PC-9 (cell line): ENCODE measurements at regions not wholly inside any gene's neighbourhood (a gene's known extent, or its start where the extent isn't known, plus 50 kb on each side); places are given as distances from the start of the nearest gene placed in this dataset.

Source experiments
- BruUV-seq: library from RNA; stranded (reverse); fragments of 400-500 nt; replicated peaks from 2 replicates; lab custom pipeline; 2021; lab: Mats Ljungman, UMichigan
- CTCF ChIA-PET: fragments of 300-600 bp; sonication (Branson Sonifier 250); formaldehyde crosslinking; loops from one replicate; lab custom pipeline; 2022; ENCODE audit warnings: antibody characterized with exemption; lab: Charles Lee
- POLR2A ChIA-PET: fragments of 300-600 bp; sonication (Branson Sonifier 250); formaldehyde crosslinking; loops from one replicate; lab custom pipeline; 2022; ENCODE audit warnings: antibody characterized with exemption; ENCODE audit not compliant: unreplicated experiment; lab: Charles Lee
- DNase-seq, 2 experiments: peaks; one replicate each; pipeline versions ENCODE4 v3.0.0 to v3.0.0-alpha.2; 2015 to 2022; ENCODE audit warnings: mixed read lengths in 1 of 2
- H2AFZ ChIP-seq: fragments of 200-600 bp; sonication (generic); 2 replicates; pipeline ENCODE4 v1.8.1; 2017; ENCODE audit warnings: antibody characterized with exemption
- H3F3A ChIP-seq: fragments of 200-600 bp; sonication (generic); 2 replicates; pipeline ENCODE4 v1.8.1; 2017; ENCODE audit warnings: antibody characterized with exemption, mild to moderate bottlenecking, low read depth; ENCODE audit not compliant: insufficient read depth
- H3K27ac ChIP-seq: fragments of 200-600 bp; sonication (generic); 2 replicates; pipeline ENCODE4 v1.6.1; 2016; ENCODE audit warnings: mixed run types
- H3K27me3 ChIP-seq: fragments of 200-600 bp; sonication (generic); 2 replicates; pipeline ENCODE4 v1.6.1; 2016; ENCODE audit warnings: low read depth, mixed run types; ENCODE audit not compliant: insufficient read depth
- H3K36me3 ChIP-seq: fragments of 200-600 bp; sonication (generic); 2 replicates; pipeline ENCODE4 v1.6.1; 2016; ENCODE audit warnings: low read depth, mixed run types
- H3K4me1 ChIP-seq: fragments of 200-600 bp; sonication (generic); replicated peaks from 2 replicates; pipeline ENCODE4 v1.6.1; 2016; ENCODE audit warnings: mixed run types; ENCODE audit not compliant: insufficient read depth
- H3K4me2 ChIP-seq: fragments of 200-600 bp; sonication (generic); 2 replicates; pipeline ENCODE4 v1.6.1; 2017; ENCODE audit warnings: mixed run types
- H3K4me3 ChIP-seq: fragments of 200-600 bp; sonication (generic); 2 replicates; pipeline ENCODE4 v1.6.1; 2016; ENCODE audit warnings: mixed run types
- H3K79me2 ChIP-seq: fragments of 200-600 bp; sonication (generic); 2 replicates; pipeline ENCODE4 v1.6.1; 2017; ENCODE audit warnings: low read depth, mixed run types
- H3K9me2 ChIP-seq: fragments of 200-600 bp; sonication (generic); 2 replicates; pipeline ENCODE4 v1.8.1; 2017; ENCODE audit warnings: mild to moderate bottlenecking; ENCODE audit not compliant: insufficient read depth
- H3K9me3 ChIP-seq: fragments of 200-600 bp; sonication (generic); 2 replicates; pipeline ENCODE4 v1.8.1; 2016; ENCODE audit warnings: low read depth; ENCODE audit not compliant: insufficient read depth
- H4K20me1 ChIP-seq: fragments of 200-600 bp; sonication (generic); 2 replicates; pipeline ENCODE4 v1.8.1; 2017; ENCODE audit not compliant: insufficient read depth
- EZH2 ChIP-seq: fragments of 200-600 bp; sonication (generic); IDR thresholded peaks from 2 replicates; pipeline ENCODE4 v1.8.0; 2017; ENCODE audit warnings: antibody characterized with exemption, low read depth
- intact Hi-C: fragments of 100-400 bp; cut with micrococcal nuclease; formaldehyde crosslinking; loops from one replicate; pipeline ENCODE4 v1.10.0; 2022; ENCODE audit not compliant: unreplicated experiment
- TF ChIP-seq, protein P1 (sequence below): fragments of 200-600 bp; sonication (generic); conservative IDR thresholded peaks from 2 replicates; pipeline ENCODE4 v1.6.1; 2017; ENCODE audit warnings: mixed run types, antibody characterized with exemption, mild to moderate bottlenecking, moderate library complexity

DNA sequence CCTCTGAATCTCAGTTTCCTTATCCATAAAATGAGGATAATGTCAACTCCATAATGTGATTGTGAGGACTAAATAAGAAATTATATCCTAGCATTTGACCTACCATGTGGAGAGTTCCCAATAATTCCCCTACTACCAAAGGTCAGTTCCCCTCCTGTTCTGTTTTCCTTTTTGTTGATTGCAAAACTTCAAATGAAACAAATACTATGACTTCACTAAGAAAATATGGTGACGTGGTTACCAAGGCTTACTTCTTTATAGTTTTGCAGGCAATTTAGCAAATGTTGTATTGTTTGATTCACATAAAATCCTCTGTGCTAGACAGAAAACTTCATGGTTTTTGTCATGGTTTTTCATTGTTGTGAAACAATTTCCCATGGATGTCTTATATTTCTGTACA, 153.8 kb upstream of the RORA start:
- peaks cover 15% of the 10 kb centered on the region; the same call in 1 of the 2 replicates for H3K27me3 ChIP-seq
- no peaks in the 10 kb centered on the region for H3K79me2 ChIP-seq
- no peak overlapping the region for H3K27ac ChIP-seq
- TF ChIP-seq, protein P1, sequence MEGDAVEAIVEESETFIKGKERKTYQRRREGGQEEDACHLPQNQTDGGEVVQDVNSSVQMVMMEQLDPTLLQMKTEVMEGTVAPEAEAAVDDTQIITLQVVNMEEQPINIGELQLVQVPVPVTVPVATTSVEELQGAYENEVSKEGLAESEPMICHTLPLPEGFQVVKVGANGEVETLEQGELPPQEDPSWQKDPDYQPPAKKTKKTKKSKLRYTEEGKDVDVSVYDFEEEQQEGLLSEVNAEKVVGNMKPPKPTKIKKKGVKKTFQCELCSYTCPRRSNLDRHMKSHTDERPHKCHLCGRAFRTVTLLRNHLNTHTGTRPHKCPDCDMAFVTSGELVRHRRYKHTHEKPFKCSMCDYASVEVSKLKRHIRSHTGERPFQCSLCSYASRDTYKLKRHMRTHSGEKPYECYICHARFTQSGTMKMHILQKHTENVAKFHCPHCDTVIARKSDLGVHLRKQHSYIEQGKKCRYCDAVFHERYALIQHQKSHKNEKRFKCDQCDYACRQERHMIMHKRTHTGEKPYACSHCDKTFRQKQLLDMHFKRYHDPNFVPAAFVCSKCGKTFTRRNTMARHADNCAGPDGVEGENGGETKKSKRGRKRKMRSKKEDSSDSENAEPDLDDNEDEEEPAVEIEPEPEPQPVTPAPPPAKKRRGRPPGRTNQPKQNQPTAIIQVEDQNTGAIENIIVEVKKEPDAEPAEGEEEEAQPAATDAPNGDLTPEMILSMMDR, result no peak
- TF ChIP-seq EZH2, result no peak
- no peak for DNase-seq
- no TSS peak for BruUV-seq
- intact Hi-C loops, result no loop called here
- ChIA-PET POLR2A (no interaction called here), CTCF (no interaction called here)
- H3K36me3 ChIP-seq, result no peaks in the 10 kb centered on the region
- H3K4me1 ChIP-seq, result no peaks in the 10 kb centered on the region
- H3K4me2 ChIP-seq, result no peak overlapping the region
- H3K4me3 ChIP-seq, result no peak overlapping the region
- no peaks in the 10 kb centered on the region for H3K9me3 ChIP-seq
- no peaks in the 10 kb centered on the region for H4K20me1 ChIP-seq
- H3K9me2 ChIP-seq, result no peaks in the 10 kb centered on the region
- H3F3A ChIP-seq, result no peaks in the 10 kb centered on the region
- no peak overlapping the region for H2AFZ ChIP-seq

DNA sequence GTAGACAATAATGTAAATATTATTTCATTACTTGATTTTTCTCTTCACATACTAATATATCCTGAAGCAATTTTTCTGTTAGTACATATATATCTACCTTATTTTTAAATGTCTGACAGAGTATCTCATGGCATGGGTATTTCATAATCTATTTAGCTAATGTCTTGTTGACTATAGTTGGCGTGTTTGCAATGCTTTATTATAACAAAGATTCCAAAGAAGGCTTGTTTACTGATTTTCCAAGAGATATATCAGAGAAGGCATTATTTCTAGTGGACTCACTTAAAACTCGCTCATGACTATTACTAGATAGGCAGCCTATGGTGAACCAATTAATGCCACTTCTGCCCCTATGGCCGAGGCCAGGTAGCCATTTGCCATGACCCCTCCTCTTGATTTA, 152.4 kb upstream of the RORA start:
- no peak overlapping the region for H2AFZ ChIP-seq
- H3K9me3 ChIP-seq, result no peaks in the 10 kb centered on the region
- no peaks in the 10 kb centered on the region for H4K20me1 ChIP-seq
- no peak for DNase-seq
- POLR2A ChIA-PET, result no interaction called here
- H3K4me2 ChIP-seq, result no peak overlapping the region
- BruUV-seq, result no TSS peak
- H3K9me2 ChIP-seq, result no peaks in the 10 kb centered on the region
- no peaks in the 10 kb centered on the region for H3K4me1 ChIP-seq
- intact Hi-C loops, result no loop called here
- no peak overlapping the region for H3K4me3 ChIP-seq
- no peak overlapping the region for H3K27ac ChIP-seq
- H3K27me3 ChIP-seq, result peaks cover 15% of the 10 kb centered on the region; the same call in 1 of the 2 replicates
- H3K36me3 ChIP-seq, result no peaks in the 10 kb centered on the region
- CTCF ChIA-PET, result no interaction called here
- TF ChIP-seq, protein P1, result no peak
- TF ChIP-seq EZH2, result no peak
- no peaks in the 10 kb centered on the region for H3K79me2 ChIP-seq
- H3F3A ChIP-seq, result no peaks in the 10 kb centered on the region

DNA sequence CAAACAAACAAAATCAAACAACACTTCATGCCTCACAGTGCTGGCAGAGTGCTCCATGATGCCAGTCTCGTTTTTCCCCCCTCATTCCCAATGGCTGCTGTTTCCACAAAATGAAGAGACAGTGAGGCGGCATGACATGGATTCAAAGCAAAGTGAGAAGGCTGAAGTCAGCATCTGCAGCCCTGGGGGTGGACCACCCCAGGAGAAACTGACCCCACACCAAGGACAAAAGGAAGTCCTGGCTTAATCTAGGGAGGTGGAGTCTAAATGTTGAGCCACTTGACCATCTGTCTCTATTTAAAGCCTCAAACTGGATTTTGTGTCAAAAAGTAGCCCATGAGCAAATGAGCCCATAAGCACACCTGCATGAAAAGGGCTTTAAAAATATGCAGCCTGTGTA, 151.2 kb upstream of the RORA start:
- no peaks in the 10 kb centered on the region for H3K79me2 ChIP-seq
- no peak overlapping the region for H3K4me2 ChIP-seq
- TF ChIP-seq, protein P1, result no peak
- TF ChIP-seq EZH2, result no peak
- no peak overlapping the region for H2AFZ ChIP-seq
- peaks cover 17% of the 10 kb centered on the region for H3K27me3 ChIP-seq
- intact Hi-C loops, result no loop called here
- ChIA-PET CTCF (no interaction called here), POLR2A (no interaction called here)
- no TSS peak for BruUV-seq
- no peaks in the 10 kb centered on the region for H3K9me3 ChIP-seq
- no peaks in the 10 kb centered on the region for H3F3A ChIP-seq
- no peaks in the 10 kb centered on the region for H3K9me2 ChIP-seq
- no peaks in the 10 kb centered on the region for H3K36me3 ChIP-seq
- no peak overlapping the region for H3K27ac ChIP-seq
- no peak overlapping the region for H3K4me3 ChIP-seq
- H4K20me1 ChIP-seq, result no peaks in the 10 kb centered on the region
- DNase-seq, result no peak
- H3K4me1 ChIP-seq, result no peaks in the 10 kb centered on the region
